ENCODE measurements at regions not wholly inside any gene's neighbourhood (a gene's known extent, or its start where the extent isn't known, plus 50 kb on each side); places are given as distances from the start of the nearest gene placed in this dataset.

- TF ChIP-seq POLR2A (IDR thresholded peaks at IDR 0.05; ENCODE audit: low read depth, low read length), result no peak
- TF ChIP-seq TAF1 (IDR thresholded peaks at IDR 0.05; ENCODE audit: low read depth, low read length), result no peak
- no peak for TF ChIP-seq SPI1 (IDR thresholded peaks at IDR 0.05; ENCODE audit: low read depth, low read length)
Measured at GRCh38 chr10:111565542-111565941, 488.7 kb downstream of the ADRA2A start.

Measured in GM12891 (cell line).